Fibroblast of lung (primary cell): ENCODE measurements at regions not wholly inside any gene's neighbourhood (a gene's known extent, or its start where the extent isn't known, plus 50 kb on each side); places are given as distances from the start of the nearest gene placed in this dataset.

Source experiments
- DNase-seq, 2 donors: peaks; one replicate each; pipeline versions ENCODE4 v3.0.0 to v3.0.0-alpha.2; 2010; ENCODE audit warnings: low read depth in 2 of 2
- H2AFZ ChIP-seq: 2 replicates; pipeline ENCODE4 v1.5.1; 2012; ENCODE audit warnings: low read length, control low read depth, inconsistent platforms
- H3K27ac ChIP-seq: 2 replicates; pipeline ENCODE4 v1.5.1; 2011; ENCODE audit warnings: low read length, control low read depth; ENCODE audit not compliant: insufficient read depth
- H3K27me3 ChIP-seq: 2 replicates; pipeline ENCODE4 v1.5.1; 2011; ENCODE audit warnings: mild to moderate bottlenecking, low read length; ENCODE audit not compliant: control insufficient read depth, insufficient read depth
- H3K36me3 ChIP-seq: 2 replicates; pipeline ENCODE4 v1.5.1; 2011; ENCODE audit warnings: low read length; ENCODE audit not compliant: control insufficient read depth, insufficient read depth
- H3K4me1 ChIP-seq: 2 replicates; pipeline ENCODE4 v1.5.1; 2011; ENCODE audit warnings: low read length; ENCODE audit not compliant: control insufficient read depth, insufficient read depth; ENCODE audit errors: extremely low read depth
- H3K4me2 ChIP-seq: 2 replicates; pipeline ENCODE4 v1.5.1; 2011; ENCODE audit warnings: low read length, control low read depth; ENCODE audit not compliant: insufficient read depth; ENCODE audit errors: extremely low read depth
- H3K4me3 ChIP-seq, 4 experiments: fragments of 200-600 bp in 1 of 4; sonication (generic) in 1 of 4; replicated peaks in 1 of 4; 2 replicates each; pipeline ENCODE4 v1.5.1; 2011 to 2016; ENCODE audit warnings: low read length in 4 of 4, low read depth in 3 of 4, mild to moderate bottlenecking in 3 of 4, control low read depth in 2 of 4, inconsistent platforms in 1 of 4, mixed read lengths in 1 of 4; ENCODE audit not compliant: insufficient read depth in 1 of 4; ENCODE audit errors: control extremely low read depth in 1 of 4
- H3K79me2 ChIP-seq: 2 replicates; pipeline ENCODE4 v1.5.1; 2012; ENCODE audit warnings: mild to moderate bottlenecking, low read length, inconsistent platforms; ENCODE audit not compliant: control insufficient read depth, insufficient read depth
- H3K9ac ChIP-seq: 2 replicates; pipeline ENCODE4 v1.5.1; 2011; ENCODE audit warnings: mild to moderate bottlenecking, low read length, control low read depth; ENCODE audit not compliant: insufficient read depth
- H3K9me3 ChIP-seq: 2 replicates; pipeline ENCODE4 v1.5.1; 2012; ENCODE audit warnings: low read depth, low read length; ENCODE audit not compliant: control insufficient read depth, insufficient read depth
- H4K20me1 ChIP-seq: 2 replicates; pipeline ENCODE4 v1.5.1; 2011; ENCODE audit warnings: low read length; ENCODE audit not compliant: control insufficient read depth, insufficient read depth; ENCODE audit errors: extremely low read depth
- EZH2 ChIP-seq: IDR thresholded peaks from 2 replicates; pipeline ENCODE4 v1.5.1; 2012; ENCODE audit warnings: low read length, control low read depth, mild to moderate bottlenecking; ENCODE audit errors: missing control alignments
- TF ChIP-seq, protein P1 (sequence below), 2 donors: IDR thresholded peaks in 1 of 2; conservative IDR thresholded peaks in 1 of 2; 1 replicate in 1 of 2; 2 replicates in 1 of 2; pipeline ENCODE4 v1.5.1; 2011 to 2012; ENCODE audit warnings: low read length in 2 of 2, control low read depth in 1 of 2, inconsistent platforms in 1 of 2, low read depth in 1 of 2, mild to moderate bottlenecking in 1 of 2

DNA sequence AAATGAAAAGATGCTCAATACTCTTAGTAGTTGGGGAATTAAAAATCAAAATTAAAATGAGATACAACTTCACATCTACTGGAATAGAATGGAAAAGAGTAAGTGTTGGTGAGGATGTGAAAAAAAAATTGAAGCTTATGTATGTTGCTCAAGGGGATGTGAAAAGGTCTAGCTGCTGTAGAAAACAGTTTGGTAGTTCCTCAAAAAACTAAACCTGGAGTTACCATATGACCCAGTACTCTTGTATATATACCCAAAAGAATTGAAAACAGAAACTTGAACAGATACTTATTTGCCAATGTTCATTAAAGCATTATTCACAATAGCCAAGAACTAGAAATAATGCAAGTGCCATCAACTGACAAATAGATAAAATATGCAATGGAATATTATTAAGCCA is 208.4 kb downstream of the FIGN start:
- DNase-seq = no peak
- H2AFZ ChIP-seq = no peak overlapping the region
- H3K27me3 ChIP-seq = no peaks in the 10 kb centered on the region
- no peaks in the 10 kb centered on the region for H3K36me3 ChIP-seq
- H3K79me2 ChIP-seq = no peaks in the 10 kb centered on the region
- TF ChIP-seq, protein P1, sequence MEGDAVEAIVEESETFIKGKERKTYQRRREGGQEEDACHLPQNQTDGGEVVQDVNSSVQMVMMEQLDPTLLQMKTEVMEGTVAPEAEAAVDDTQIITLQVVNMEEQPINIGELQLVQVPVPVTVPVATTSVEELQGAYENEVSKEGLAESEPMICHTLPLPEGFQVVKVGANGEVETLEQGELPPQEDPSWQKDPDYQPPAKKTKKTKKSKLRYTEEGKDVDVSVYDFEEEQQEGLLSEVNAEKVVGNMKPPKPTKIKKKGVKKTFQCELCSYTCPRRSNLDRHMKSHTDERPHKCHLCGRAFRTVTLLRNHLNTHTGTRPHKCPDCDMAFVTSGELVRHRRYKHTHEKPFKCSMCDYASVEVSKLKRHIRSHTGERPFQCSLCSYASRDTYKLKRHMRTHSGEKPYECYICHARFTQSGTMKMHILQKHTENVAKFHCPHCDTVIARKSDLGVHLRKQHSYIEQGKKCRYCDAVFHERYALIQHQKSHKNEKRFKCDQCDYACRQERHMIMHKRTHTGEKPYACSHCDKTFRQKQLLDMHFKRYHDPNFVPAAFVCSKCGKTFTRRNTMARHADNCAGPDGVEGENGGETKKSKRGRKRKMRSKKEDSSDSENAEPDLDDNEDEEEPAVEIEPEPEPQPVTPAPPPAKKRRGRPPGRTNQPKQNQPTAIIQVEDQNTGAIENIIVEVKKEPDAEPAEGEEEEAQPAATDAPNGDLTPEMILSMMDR (conservative IDR thresholded peaks at IDR 0.05 in 1 of 2, IDR thresholded peaks at IDR 0.05 in 1 of 2; ENCODE audit: low read depth in 1 of 2, low read length in 2 of 2) = no peak
- TF ChIP-seq EZH2 = no peak
- H3K9ac ChIP-seq = no peak overlapping the region
- H4K20me1 ChIP-seq = no peaks in the 10 kb centered on the region
- H3K4me3 ChIP-seq = no peak overlapping the region
- H3K4me2 ChIP-seq = no peak overlapping the region
- H3K27ac ChIP-seq = no peak overlapping the region
- H3K9me3 ChIP-seq = no peaks in the 10 kb centered on the region
- no peaks in the 10 kb centered on the region for H3K4me1 ChIP-seq

- Histone ChIP-seq H3K36me3 (no peaks in the 10 kb centered on the region), H3K79me2 (no peaks in the 10 kb centered on the region), H4K20me1 (no peaks in the 10 kb centered on the region), H3K27me3 (no peaks in the 10 kb centered on the region), H3K4me2 (no peak overlapping the region), H2AFZ (no peak overlapping the region), H3K4me3 (no peak overlapping the region), H3K27ac (no peak overlapping the region), H3K9ac (no peak overlapping the region), H3K4me1 (no peaks in the 10 kb centered on the region), H3K9me3 (no peaks in the 10 kb centered on the region)
- TF ChIP-seq EZH2 = no peak
- TF ChIP-seq, protein P1 (conservative IDR thresholded peaks at IDR 0.05 in 1 of 2, IDR thresholded peaks at IDR 0.05 in 1 of 2; ENCODE audit: low read depth in 1 of 2, low read length in 2 of 2) = no peak
- DNase-seq = no peak
These were observed 217.0 kb downstream of the FIGN start for GRCh38 chr2:163518762-163519161.

- Histone ChIP-seq H3K27me3 (no peaks in the 10 kb centered on the region), H3K4me1 (no peaks in the 10 kb centered on the region), H3K27ac (no peak overlapping the region), H2AFZ (no peak overlapping the region), H3K79me2 (no peaks in the 10 kb centered on the region), H4K20me1 (no peaks in the 10 kb centered on the region), H3K4me2 (no peak overlapping the region), H3K36me3 (no peaks in the 10 kb centered on the region), H3K9me3 (no peaks in the 10 kb centered on the region), H3K4me3 (no peak overlapping the region), H3K9ac (no peak overlapping the region)
- TF ChIP-seq, protein P1 (conservative IDR thresholded peaks at IDR 0.05 in 1 of 2, IDR thresholded peaks at IDR 0.05 in 1 of 2; ENCODE audit: low read depth in 1 of 2, low read length in 2 of 2) = no peak
- no peak for TF ChIP-seq EZH2
- no peak for DNase-seq
These were observed 220.0 kb downstream of the FIGN start for GRCh38 chr2:163515836-163516235.
